ENCODE measurements at regions not wholly inside any gene's neighbourhood (a gene's known extent, or its start where the extent isn't known, plus 50 kb on each side); places are given as distances from the start of the nearest gene placed in this dataset.
"Not testable (repeated sequence)": the region's sequence is repeated elsewhere in the genome, so short reads cannot be mapped to it uniquely, and the experiment has no call there.

DNA sequence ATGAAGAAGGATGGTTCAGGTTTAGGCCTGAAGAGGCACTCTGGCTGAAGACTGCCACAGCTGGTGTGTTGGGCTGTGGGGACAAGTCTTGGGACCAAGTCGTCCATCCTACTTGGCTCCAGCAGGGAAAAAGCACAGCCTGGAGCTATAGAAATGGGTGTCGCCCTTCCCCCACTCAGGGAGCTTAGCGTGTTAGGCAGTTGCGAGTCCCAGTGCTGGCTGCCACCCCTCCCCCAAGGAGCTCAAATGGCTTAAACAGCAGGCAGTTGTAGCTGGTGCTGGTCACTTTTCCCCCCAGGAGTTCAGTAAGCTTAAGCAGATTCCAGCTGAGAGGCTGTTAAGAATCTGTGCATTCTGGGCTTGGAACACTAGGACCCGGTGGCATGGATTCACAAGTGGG lies 319.5 kb upstream of the POF1B start:
- no TSS peak for BruUV-seq (replicated peaks)
- Mint-ChIP-seq H3K36me3 (ENCODE audit: insufficient read depth, unreplicated experiment) (no peaks in the 10 kb centered on the region), H3K27me3 (ENCODE audit: insufficient read depth, unreplicated experiment) (no peaks in the 10 kb centered on the region), H3K9me3 (ENCODE audit: unreplicated experiment) (peaks cover 20% of the 10 kb centered on the region), H3K4me3 (ENCODE audit: unreplicated experiment) (no peak overlapping the region), H3K4me1 (ENCODE audit: low read depth, unreplicated experiment) (no peaks in the 10 kb centered on the region), H3K27ac (ENCODE audit: unreplicated experiment) (no peak overlapping the region)
- H3K36me3 ChIP-seq (ENCODE audit: control insufficient read depth, insufficient read depth, low read length) = no peaks in the 10 kb centered on the region
- TF ChIP-seq, protein P1, sequence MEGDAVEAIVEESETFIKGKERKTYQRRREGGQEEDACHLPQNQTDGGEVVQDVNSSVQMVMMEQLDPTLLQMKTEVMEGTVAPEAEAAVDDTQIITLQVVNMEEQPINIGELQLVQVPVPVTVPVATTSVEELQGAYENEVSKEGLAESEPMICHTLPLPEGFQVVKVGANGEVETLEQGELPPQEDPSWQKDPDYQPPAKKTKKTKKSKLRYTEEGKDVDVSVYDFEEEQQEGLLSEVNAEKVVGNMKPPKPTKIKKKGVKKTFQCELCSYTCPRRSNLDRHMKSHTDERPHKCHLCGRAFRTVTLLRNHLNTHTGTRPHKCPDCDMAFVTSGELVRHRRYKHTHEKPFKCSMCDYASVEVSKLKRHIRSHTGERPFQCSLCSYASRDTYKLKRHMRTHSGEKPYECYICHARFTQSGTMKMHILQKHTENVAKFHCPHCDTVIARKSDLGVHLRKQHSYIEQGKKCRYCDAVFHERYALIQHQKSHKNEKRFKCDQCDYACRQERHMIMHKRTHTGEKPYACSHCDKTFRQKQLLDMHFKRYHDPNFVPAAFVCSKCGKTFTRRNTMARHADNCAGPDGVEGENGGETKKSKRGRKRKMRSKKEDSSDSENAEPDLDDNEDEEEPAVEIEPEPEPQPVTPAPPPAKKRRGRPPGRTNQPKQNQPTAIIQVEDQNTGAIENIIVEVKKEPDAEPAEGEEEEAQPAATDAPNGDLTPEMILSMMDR (IDR thresholded peaks at IDR 0.05; ENCODE audit: insufficient read depth in 1 of 2, low read depth in 1 of 2, low read length in 1 of 2, severe bottlenecking in 1 of 2, unreplicated experiment in 1 of 2) = no peak
- ChIA-PET POLR2A (no interaction called here), CTCF (no interaction called here)
- no peaks in the 10 kb centered on the region for H3K27me3 ChIP-seq (replicated peaks; ENCODE audit: control insufficient read depth, insufficient read depth, low read length)
- no peak for DNase-seq
- H3K4me3 ChIP-seq (ENCODE audit: low read depth, low read length) = no peak overlapping the region
- H3K4me1 ChIP-seq = no peaks in the 10 kb centered on the region
- intact Hi-C loops (cut with micrococcal nuclease; ENCODE audit: unreplicated experiment) = no loop called here
- no peaks in the 10 kb centered on the region for H3K9me3 ChIP-seq

DNA sequence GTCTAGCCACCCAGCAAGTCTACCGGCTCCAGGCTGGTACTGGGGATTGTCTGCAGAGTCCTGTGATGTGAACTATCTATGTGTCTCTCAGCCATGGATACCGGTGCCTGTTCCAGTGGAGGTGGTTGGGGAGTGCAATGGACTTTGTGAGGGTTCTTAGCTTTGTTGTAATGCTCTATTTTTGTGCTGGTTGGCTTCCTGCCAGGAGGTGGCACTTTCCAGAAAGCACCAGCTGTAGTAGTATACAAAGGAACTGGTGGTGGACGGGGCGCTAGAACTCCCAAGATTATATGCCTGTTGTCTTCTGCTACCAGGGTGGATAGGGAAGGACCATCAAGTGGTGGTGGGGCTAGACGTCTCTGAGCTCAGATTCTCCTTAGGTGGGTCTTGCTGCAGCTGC lies 306.4 kb upstream of the POF1B start:
- H3K27me3 ChIP-seq (replicated peaks; ENCODE audit: control insufficient read depth, insufficient read depth, low read length) = no peaks in the 10 kb centered on the region

GRCh38 chrX:85666471-85666870 lies 287.0 kb upstream of the POF1B start:
- Mint-ChIP-seq H3K4me3 (ENCODE audit: unreplicated experiment) (no peak overlapping the region), H3K36me3 (ENCODE audit: insufficient read depth, unreplicated experiment) (no peaks in the 10 kb centered on the region), H3K27ac (ENCODE audit: unreplicated experiment) (no peak overlapping the region), H3K27me3 (ENCODE audit: insufficient read depth, unreplicated experiment) (no peaks in the 10 kb centered on the region), H3K4me1 (ENCODE audit: low read depth, unreplicated experiment) (no peaks in the 10 kb centered on the region), H3K9me3 (ENCODE audit: unreplicated experiment) (no peaks in the 10 kb centered on the region)
- no peaks in the 10 kb centered on the region for H3K9me3 ChIP-seq
- BruUV-seq (replicated peaks) = no TSS peak
- ChIA-PET POLR2A (no interaction called here), CTCF (no interaction called here)
- H3K27me3 ChIP-seq (replicated peaks; ENCODE audit: control insufficient read depth, insufficient read depth, low read length) = no peaks in the 10 kb centered on the region
- DNase-seq = no peak
- H3K4me1 ChIP-seq = no peaks in the 10 kb centered on the region
- intact Hi-C loops (cut with micrococcal nuclease; ENCODE audit: unreplicated experiment) = no loop called here
- no peaks in the 10 kb centered on the region for H3K36me3 ChIP-seq (ENCODE audit: control insufficient read depth, insufficient read depth, low read length)
- no peak overlapping the region for H3K4me3 ChIP-seq (ENCODE audit: low read depth, low read length)
- TF ChIP-seq, protein P1 (IDR thresholded peaks at IDR 0.05; ENCODE audit: insufficient read depth in 1 of 2, low read depth in 1 of 2, low read length in 1 of 2, severe bottlenecking in 1 of 2, unreplicated experiment in 1 of 2) = no peak

More for the DNA sequence above, 306.4 kb upstream of the POF1B start:
- no peaks in the 10 kb centered on the region for H3K36me3 Mint-ChIP-seq (ENCODE audit: insufficient read depth, unreplicated experiment)
- no peak for DNase-seq
- Histone ChIP-seq H3K9me3 (no peaks in the 10 kb centered on the region), H3K4me3 (ENCODE audit: low read depth, low read length) (no peak overlapping the region), H3K4me1 (peaks cover 4% of the 10 kb centered on the region), H3K36me3 (ENCODE audit: control insufficient read depth, insufficient read depth, low read length) (no peaks in the 10 kb centered on the region)
- no TSS peak for BruUV-seq (replicated peaks)
- H3K4me1 Mint-ChIP-seq (ENCODE audit: low read depth, unreplicated experiment) = peaks cover 9% of the 10 kb centered on the region
- ChIA-PET POLR2A (no interaction called here), CTCF (no interaction called here)
- H3K27me3 Mint-ChIP-seq (ENCODE audit: insufficient read depth, unreplicated experiment) = no peaks in the 10 kb centered on the region
- H3K9me3 Mint-ChIP-seq (ENCODE audit: unreplicated experiment) = peaks cover 24% of the 10 kb centered on the region
- intact Hi-C loops (cut with micrococcal nuclease; ENCODE audit: unreplicated experiment) = loop anchor here (1.0 kb wide), 1 partner anchor 35 kb away; no protein-coding TSS in a partner anchor
- no peak overlapping the region for H3K4me3 Mint-ChIP-seq (ENCODE audit: unreplicated experiment)
- TF ChIP-seq, protein P1 (IDR thresholded peaks at IDR 0.05; ENCODE audit: insufficient read depth in 1 of 2, low read depth in 1 of 2, low read length in 1 of 2, severe bottlenecking in 1 of 2, unreplicated experiment in 1 of 2) = no peak
- no peak overlapping the region for H3K27ac Mint-ChIP-seq (ENCODE audit: unreplicated experiment)

GRCh38 chrX:85663970-85664369 lies 284.5 kb upstream of the POF1B start:
- H3K36me3 Mint-ChIP-seq (ENCODE audit: insufficient read depth, unreplicated experiment); DNase-seq; H3K4me1 Mint-ChIP-seq (ENCODE audit: low read depth, unreplicated experiment); H3K4me3 ChIP-seq (ENCODE audit: low read depth, low read length); BruUV-seq (replicated peaks); POLR2A ChIA-PET; CTCF ChIA-PET; H3K9me3 Mint-ChIP-seq (ENCODE audit: unreplicated experiment); H3K4me3 Mint-ChIP-seq (ENCODE audit: unreplicated experiment); H3K4me1 ChIP-seq; H3K27me3 ChIP-seq (replicated peaks; ENCODE audit: control insufficient read depth, insufficient read depth, low read length); H3K9me3 ChIP-seq; H3K27ac Mint-ChIP-seq (ENCODE audit: unreplicated experiment); intact Hi-C loops (cut with micrococcal nuclease; ENCODE audit: unreplicated experiment); H3K27me3 Mint-ChIP-seq (ENCODE audit: insufficient read depth, unreplicated experiment); H3K36me3 ChIP-seq (ENCODE audit: control insufficient read depth, insufficient read depth, low read length): not testable (repeated sequence)
